NCI-H187 treated with DMSO at 0.1 percent for 48 hours (cell line): ENCODE measurements at regions not wholly inside any gene's neighbourhood (a gene's known extent, or its start where the extent isn't known, plus 50 kb on each side); places are given as distances from the start of the nearest gene placed in this dataset.

Experiments
- DNase-seq: peaks from one replicate; lab custom pipeline; 2025; lab: John Stamatoyannopoulos, UW

DNA sequence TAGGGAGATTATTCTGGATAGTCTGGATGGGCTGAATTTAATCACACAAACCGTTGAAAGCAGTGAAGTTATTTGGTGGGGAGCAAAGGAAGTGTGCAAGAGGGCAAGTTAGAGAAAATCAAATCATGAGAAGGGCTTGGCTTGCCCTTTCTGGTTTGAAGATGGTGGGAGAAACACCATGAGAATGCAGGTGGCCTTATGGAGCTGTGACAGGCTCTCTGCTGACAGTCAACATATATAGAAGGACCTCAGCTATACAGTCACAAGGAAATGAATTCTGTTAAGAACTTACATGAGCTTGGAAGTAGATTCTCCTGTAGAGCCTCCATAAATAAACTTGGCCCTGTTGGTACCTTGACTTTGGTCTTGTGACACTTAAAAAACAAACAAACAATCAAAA lies 72.3 kb downstream of the GMNC start:
- no peak for DNase-seq

DNA sequence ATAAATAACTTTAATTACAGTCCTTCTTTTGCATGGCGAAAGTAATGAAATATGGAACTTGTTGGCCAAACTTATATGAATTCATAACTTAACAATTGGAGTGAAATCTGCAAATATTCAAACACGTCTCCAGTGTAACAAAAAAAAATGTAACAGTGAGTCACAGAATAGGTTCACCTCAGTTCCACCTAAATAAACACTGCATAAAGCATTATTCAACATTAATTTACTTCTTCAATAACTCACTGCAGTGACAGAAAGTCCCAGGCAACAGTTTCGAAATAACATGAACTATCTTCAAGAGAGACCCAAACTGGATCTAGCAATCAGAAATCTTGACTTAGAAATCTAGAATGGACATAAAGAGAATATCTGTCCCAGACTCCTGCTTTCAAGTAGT lies 75.6 kb downstream of the GMNC start:
- no peak for DNase-seq

DNA sequence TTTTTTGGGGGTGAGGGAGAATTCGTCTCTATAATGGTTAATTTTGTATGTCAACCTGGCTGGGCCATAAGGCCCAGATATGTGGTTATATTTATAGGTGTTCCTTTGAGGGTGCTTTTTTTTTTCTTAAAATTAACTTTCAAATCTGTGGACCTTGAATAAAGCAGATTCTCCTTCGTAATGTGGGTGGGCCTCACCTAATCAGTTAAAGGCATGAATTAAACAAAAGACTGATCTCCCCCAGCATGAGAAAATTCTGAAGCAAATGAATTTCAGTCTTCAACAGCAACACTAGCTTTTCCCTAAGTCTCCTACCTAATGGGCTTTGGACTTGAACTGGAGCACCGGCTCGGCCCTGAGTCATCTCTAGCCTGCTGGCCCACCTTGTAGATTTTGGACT lies 77.4 kb downstream of the GMNC start:
- DNase-seq, result no peak

DNA sequence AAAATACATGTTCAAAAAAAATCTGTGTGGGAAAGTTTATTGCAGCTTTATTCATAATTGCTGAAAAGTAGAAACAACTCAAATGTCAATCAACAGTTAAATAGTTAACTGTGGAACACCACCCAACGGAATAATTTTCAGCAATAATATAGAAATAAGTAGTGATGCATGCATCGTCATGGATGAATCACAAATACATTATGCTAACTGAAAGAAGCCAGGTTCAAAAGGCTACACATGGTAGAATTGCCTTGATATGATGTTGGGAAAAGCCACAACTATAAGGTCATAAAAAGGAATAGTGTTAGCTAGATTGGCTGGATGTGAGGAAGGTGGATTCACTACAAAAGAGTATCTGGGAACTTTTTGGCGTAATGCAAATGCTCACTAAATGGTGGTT lies 82.0 kb downstream of the GMNC start:
- DNase-seq, result no peak

DNA sequence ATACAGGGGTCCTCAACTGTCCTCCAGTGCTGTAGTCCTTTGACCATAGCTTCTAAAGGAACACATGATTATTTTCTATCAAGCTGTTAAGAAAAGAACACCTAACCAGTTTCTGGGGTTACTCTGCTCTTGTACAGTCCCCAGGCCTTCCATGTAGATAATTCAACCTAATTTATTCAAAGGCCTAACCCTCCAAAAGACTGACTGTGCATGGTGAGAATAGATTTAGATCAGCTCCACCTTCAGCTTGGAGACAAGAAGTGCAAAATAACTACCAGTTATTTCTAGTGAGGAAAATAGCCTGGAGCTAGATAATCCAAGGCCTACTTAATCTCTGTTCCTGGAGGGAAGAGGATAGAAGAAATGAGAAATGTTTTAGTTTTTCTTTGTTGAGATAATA lies 87.9 kb downstream of the GMNC start:
- no peak for DNase-seq

DNA sequence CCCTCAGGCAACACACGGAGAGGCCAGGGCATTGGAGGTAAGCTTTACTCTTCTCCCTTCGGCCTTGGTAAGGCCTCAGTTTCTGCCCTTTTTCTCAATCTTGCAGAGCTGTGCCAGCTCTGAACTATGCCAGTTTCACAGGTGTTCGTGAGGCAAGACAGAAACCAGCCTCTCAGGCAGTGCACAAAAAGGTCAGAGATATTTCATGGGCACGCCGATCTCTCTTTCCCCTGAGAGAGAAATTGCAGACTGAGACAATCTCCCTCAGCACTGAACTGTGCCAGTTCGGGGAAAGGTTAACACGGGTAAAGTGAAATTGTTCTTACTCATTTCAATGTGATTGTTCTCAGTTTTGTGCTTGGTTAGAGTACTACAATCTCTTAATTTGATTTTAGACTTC lies 88.5 kb downstream of the GMNC start:
- DNase-seq, result no peak

DNA sequence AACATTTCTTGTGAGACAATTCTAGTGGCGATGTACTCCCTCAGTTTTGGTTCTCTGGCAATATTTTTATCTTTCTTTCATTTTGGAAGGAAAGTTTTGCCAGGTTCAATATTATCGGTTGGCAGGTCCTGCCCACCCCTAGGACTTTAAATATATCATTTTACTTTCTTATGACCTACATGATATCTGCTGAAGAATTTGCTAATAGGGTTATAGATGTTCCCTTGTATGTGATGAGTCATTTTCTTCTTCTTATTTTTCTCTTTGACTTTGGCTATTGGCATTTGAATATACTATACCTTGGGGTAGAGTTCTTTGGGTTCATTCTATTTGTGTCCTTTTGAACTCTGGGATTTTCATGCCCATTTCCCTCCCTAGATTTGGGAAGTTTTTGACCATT lies 89.7 kb downstream of the GMNC start:
- no peak for DNase-seq

DNA sequence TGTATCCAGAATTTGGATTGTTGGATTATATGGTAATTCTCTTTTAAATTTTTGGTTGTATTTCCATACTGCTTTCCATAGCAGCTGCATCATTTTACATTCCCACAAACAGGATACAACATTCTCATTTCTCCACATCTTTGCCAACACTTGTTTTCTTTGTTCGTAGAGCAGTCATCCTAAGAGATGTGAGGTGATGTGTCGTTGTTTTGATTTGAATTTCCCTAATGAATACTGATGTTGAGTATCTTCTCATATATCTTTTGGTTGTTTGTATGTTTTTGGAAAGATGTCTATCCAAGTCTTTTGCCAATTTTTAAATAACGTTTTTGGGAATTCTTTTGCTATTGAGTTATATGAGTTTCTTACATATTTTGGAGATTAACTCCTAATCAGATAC lies 93.6 kb downstream of the GMNC start:
- DNase-seq, result no peak

DNA sequence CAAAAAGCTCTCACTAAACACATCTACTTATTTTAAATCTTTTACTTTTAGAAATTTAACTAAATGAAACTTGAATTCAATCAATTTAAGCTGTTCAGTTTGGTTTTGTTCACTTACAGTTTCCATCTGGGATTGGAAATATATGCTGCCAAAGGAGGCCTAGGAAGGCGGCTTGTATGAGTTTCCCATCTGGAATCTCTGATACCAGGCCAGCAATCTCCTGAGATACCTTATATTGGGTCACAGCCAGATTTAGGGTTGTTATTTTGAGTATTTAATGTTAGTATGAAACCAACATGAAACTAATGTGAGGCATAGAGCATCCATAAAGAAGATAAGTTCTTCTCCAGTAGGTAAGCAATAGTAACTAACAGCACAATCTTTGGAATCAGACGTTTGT lies 94.6 kb downstream of the GMNC start:
- DNase-seq, result no peak

DNA sequence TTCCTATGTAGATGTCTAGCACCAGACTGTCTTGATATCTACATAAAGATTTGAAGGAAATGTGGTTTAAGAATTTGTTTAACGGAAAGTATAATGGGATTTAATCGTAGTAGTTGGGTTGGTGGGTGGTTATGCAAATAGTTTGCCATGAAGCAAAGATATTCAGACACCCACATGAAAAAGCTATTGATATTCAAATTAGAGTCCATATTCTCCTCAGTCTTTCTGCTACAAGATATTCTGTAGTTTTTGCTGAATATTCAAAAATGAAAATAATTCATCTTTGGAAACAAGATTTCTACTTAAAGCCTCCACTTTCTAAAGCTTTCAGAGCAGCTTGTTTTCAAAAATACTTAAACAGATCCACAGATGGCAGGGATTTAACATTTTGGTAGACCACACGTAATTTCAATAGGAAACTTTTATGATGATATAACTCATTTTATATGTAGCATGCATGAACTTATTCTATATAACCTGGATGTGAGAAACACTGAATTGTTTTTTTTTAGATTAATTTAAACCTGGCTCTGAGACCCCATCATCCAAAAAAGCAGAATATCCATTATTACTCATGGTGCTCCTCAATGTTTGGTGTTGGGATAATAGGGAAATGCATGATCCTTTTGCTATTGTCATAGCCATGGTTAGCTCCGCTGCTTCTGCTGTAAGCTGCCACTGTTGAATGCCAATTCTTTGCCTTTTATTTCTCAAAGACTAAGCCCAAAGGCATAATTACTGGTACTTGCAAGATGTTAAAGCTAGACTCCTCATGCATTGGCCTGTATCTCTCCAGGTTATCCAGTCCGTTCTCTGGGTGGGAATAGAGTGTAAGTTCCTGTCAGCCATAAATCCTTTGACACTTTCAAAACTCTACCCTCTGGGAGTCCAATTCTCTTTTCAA lies 98.0 kb downstream of the GMNC start:
- no peak for DNase-seq

DNA sequence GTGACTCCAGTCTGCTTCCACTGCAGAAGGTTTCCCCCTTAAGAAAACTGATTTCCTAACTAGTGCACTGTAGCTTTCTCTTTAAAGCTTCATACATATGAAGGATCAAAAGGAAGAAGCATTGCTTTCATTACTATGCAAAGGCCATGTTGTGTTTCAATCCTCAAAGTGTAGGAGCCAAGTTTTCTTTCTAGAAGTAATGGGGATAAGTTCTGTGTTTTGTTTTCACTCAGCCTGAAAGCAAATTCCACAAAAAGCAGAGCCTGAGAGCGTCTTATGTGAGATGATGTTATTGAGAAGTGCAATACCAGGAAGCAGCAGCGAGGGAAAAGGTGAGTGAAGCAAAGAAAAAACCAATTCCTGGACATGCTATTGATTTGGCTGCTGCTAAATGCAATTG lies 99.7 kb downstream of the GMNC start:
- no peak for DNase-seq

DNA sequence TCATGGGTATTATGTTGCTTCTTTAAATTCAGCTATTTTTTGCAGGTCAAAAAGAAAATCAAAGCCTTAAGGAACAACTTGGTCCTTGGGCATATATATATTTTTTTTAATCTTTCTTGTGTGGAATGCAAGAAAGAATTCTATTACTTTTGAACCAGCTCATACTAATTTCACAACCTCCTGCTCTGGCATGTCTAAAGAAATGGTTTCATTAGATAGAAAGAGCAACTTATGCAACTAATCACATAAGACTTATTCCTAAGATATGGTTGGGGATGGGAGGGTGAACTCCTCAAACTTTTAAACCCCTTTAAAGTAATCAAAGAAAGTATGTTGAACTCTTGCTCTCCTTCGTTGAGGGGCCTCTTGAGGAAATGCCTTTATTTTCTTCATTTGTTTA lies 114.9 kb downstream of the GMNC start:
- no peak for DNase-seq

DNA sequence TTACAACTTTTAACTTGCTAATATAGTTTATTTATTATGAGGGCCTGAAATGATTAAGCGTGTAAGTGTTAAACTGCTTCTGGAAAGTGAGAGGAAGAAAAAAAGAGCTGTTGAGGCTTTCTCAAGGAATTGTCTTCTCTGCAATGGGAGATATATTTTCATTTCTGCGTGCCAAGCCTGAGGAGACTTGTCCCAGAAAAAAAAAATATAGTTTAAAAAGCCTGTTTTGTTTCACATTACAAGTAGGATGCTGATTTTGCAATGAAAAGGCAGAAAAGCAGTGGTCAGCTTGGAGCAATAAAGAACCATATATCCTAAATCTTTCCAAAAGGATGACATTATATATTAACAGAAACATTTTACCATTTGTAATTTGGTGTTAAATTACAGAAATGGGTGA lies 115.5 kb downstream of the GMNC start:
- DNase-seq, result no peak

DNA sequence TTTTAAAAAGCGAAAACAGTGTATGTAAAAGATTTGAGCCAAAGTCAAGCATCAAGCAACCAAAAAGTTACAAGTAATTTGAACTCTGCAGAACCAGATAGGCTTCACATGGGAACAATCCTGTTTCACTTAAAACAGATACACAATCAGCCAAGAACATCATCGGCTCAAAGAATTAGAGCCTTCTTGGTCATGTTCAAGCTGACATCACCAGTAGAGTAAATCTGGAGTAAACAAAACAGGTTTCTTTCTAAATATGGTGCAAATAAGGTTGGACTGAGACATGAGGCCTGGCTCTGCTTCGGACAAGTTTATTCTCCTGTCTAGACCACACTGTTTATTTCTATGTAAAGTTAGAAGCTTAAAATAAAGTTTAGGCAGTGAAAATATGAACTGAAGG lies 116.0 kb downstream of the GMNC start:
- no peak for DNase-seq

DNA sequence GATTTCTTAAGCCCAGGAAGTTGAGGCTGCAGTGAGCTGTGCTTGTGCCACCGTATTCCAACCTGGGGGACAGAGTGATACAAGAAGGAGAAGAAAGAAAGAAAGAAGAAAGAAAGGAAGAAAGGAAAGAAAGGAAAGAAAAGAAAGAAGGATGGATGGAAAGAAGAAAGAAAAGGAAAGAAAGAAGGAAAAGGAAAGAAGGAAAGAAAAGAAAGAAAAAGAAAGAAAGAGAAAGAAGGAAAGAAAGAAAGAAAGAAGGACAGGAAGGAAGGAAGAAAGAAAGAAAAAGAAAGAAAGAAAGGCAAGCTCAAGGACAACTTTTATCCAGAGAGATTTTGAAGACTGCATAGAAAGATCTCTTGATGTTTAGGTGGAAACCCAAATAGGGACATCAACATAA lies 120.7 kb downstream of the GMNC start:
- no peak for DNase-seq

DNA sequence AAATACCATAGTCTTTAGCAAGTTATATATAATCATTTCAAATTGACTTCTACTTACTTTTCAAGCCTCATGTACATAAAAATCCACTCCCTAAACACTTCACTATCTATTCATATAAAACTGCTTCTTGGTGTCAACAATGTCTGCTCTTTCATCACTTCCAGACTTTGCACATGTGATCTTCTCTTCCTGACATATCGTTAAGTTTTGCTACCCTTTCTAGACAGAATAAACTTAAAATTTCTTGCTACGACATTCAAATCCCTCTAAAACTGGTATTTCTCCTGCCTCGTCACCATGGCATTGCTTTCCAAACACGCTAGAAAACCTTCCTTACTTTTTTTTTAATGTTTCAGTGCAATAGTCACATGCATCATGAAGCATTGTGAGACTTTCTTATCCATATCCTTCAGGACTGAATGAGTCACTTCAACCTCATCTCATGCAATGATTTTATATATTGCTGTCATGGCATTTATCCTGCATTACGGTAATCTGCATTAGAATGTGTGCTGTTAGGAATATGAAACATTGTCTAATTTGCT lies 122.8 kb downstream of the GMNC start:
- DNase-seq, result no peak

DNA sequence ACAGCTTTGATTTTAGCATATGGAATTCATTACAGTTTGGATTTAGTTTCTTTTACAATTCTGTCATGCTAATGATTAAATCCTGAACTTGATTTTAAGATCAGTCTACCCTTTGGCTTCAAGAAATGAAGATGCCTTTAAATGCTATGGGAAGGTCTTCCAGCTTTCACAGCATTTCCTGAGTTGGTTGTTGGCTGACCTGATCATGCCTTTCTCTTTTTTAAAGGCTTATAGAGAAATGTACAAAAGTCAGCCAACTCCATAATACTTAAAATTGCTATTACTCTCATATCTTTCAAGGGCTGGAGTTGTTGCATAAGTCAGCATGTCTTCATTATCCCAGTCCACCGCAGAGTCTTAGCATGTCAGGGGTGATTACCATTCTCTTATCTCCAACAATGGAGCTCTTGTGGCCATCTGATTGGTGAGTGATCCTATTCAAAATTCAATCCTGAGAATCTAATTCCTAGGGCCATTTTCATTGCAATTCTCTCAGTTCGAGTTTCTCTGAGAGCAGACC lies 123.8 kb downstream of the GMNC start:
- DNase-seq, result no peak

DNA sequence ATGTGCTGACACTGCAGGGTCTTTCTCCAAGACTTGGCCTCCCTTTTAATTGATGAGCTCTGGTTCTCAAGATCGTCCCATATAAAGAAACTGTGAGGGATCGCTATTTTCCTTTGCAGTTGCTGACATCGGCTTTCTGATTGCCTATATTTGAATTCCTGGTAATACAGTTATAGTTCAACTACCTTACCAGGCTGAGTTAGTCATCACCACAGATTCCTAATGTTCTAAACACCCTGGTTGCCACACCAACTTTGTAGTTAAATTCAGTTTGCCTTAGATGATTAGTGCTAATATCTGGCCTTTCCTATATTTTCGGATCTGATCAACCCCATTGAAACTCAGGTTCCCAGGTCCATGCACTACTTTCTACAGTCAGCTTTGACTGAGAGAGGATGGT lies 125.0 kb downstream of the GMNC start:
- DNase-seq, result no peak

DNA sequence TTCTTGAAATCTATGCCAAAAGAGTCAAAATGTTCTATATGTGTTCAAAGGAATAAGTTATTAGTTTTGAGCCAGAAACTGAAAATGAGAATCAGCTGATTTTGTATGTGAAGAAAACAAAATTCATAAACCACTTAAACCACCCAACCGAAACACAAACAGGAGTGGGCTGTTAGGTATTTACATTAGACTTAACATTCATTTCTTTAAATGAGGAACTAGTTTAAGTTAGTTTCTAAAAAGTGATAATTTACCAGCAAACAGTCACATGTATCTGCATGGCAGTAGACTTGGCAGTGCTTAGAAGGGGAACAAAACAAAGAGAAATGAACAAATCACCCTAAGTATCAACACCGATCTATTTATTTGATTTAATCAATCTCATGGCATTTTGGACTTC lies 128.0 kb downstream of the GMNC start:
- DNase-seq, result no peak

DNA sequence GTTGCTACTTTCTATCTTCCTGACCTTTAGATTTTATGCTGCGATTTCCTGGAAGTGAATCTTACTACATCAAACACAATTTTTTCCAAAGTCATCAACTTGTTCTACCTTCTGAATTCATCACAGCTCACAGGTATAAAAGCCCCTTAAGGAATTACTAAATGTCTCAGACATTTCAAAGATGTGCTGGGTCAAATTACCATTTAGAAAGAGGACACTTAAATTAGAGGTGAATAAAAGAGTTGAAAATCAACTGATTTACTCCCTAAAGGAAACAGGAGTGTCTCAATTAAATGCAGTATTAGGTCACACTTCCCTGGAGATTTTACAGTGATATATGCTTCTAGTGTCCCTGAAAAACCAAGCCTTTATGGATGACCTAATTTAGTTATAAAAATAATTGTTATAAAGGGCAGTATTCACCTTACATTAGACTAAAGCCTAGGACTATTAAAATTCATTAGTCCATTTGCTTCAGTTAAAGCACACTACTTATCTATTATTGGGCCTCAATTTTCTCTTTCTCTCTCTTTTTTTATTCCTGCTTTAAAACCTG lies 128.8 kb downstream of the GMNC start:
- no peak for DNase-seq

DNA sequence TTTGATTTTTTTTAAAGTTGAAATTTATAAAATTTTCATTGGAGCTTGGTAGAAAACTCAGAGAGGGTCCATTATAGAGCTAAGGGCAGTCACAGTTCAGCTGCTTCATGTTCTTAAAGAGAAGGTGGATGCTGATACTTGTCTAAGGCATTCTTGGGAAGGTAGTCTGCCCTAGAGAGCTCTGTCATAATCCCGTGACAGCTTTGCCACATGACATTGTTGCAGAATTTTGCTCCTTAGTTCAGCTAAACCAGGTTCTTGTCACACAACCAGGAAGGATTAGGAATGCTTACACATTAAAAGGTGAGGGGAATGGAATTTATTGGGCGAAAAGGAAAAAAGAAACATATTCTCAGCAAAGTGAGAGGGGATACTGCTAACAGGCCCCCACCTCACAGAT lies 130.9 kb downstream of the GMNC start:
- no peak for DNase-seq

DNA sequence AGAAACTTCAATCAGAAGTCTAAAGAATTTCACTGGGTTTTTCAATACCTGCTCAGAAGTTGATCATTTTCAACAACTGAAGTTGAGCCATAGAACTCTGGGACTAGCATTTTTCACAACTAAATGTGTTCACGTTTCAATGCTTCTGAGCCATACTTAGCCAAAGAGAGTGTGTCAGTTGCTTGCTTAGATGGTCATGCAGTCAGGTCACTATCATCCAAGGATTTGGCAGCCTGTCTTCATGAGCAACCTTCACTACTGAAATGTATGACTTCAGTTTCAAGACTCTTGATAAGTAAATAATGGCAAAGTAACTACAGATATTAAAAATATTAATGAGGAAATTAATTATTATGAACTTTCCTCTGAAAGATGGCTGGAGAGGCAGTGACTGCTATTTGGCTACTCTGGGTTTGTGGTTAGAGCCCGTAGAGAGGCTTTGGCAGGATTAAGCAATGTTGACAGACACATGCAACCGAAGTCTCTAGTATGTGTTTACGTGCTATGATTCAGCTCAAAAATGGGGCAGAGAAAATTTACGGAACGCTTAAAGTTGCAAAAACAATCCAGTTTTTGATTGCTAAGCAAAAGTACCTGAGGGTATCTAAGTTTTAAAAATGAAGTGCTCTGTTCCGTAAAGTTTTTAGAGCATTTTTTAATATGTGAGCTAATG lies 133.8 kb downstream of the GMNC start:
- DNase-seq, result no peak
